NCI-H774 (cell line): ENCODE measurements at regions not wholly inside any gene's neighbourhood (a gene's known extent, or its start where the extent isn't known, plus 50 kb on each side); places are given as distances from the start of the nearest gene placed in this dataset.
"Not testable (repeated sequence)": the region's sequence is repeated elsewhere in the genome, so short reads cannot be mapped to it uniquely, and the experiment has no call there.

Experiments
- DNase-seq: peaks from one replicate; lab custom pipeline; 2025; lab: John Stamatoyannopoulos, UW

GRCh38 chr13:59305896-59306295, 857.8 kb downstream of the DIAPH3 start:
- DNase-seq = no peak

- DNase-seq = no peak
Observed at GRCh38 chr13:59312776-59313175, 851.0 kb downstream of the DIAPH3 start.

GRCh38 chr13:59318320-59318930, 845.3 kb downstream of the DIAPH3 start:
- DNase-seq = peak; percentile 23

- no peak for DNase-seq
Observed at GRCh38 chr13:59319276-59319675, 844.5 kb downstream of the DIAPH3 start.

- no peak for DNase-seq
Observed at GRCh38 chr13:59320021-59320420, 843.7 kb downstream of the DIAPH3 start.

GRCh38 chr13:59324401-59324800, 839.3 kb downstream of the DIAPH3 start:
- DNase-seq = not testable (repeated sequence)

- no peak for DNase-seq
Observed at GRCh38 chr13:59326717-59327116, 837.0 kb downstream of the DIAPH3 start.

- DNase-seq = no peak
Observed at GRCh38 chr13:59330764-59331163, 833.0 kb downstream of the DIAPH3 start.

GRCh38 chr13:59332966-59333365, 830.8 kb downstream of the DIAPH3 start:
- DNase-seq = no peak

- DNase-seq = no peak
Observed at GRCh38 chr13:59337070-59337469, 826.7 kb downstream of the DIAPH3 start.

GRCh38 chr13:59340151-59340550, 823.6 kb downstream of the DIAPH3 start:
- DNase-seq = no peak

GRCh38 chr13:59340581-59340980, 823.1 kb downstream of the DIAPH3 start:
- no peak for DNase-seq

GRCh38 chr13:59342400-59342799, 821.3 kb downstream of the DIAPH3 start:
- no peak for DNase-seq

GRCh38 chr13:59343132-59343531, 820.6 kb downstream of the DIAPH3 start:
- no peak for DNase-seq

GRCh38 chr13:59343993-59344822, 819.5 kb downstream of the DIAPH3 start:
- DNase-seq = no peak

- no peak for DNase-seq
Observed at GRCh38 chr13:59345311-59345710, 818.4 kb downstream of the DIAPH3 start.

GRCh38 chr13:59346999-59347723, 816.6 kb downstream of the DIAPH3 start:
- DNase-seq = no peak

- no peak for DNase-seq
Observed at GRCh38 chr13:59348617-59349016, 815.1 kb downstream of the DIAPH3 start.

- no peak for DNase-seq
Observed at GRCh38 chr13:59352600-59352999, 811.1 kb downstream of the DIAPH3 start.

GRCh38 chr13:59354665-59355369, 808.9 kb downstream of the DIAPH3 start:
- no peak for DNase-seq

GRCh38 chr13:59356607-59357006, 807.1 kb downstream of the DIAPH3 start:
- DNase-seq = no peak

GRCh38 chr13:59358014-59358413, 805.7 kb downstream of the DIAPH3 start:
- no peak for DNase-seq
